H1 (cell line): ENCODE measurements at regions not wholly inside any gene's neighbourhood (a gene's known extent, or its start where the extent isn't known, plus 50 kb on each side); places are given as distances from the start of the nearest gene placed in this dataset.

ENCODE experiments used
- CTCF ChIA-PET: fragments of 300-600 bp; sonication (Branson Sonifier 250); formaldehyde crosslinking; loops from one replicate; lab custom pipeline; 2021; ENCODE audit not compliant: partially characterized antibody; lab: Charles Lee
- POLR2A ChIA-PET: fragments of 300-600 bp; sonication (Branson Sonifier 250); formaldehyde crosslinking; loops from one replicate; lab custom pipeline; 2021; ENCODE audit warnings: inconsistent platforms; ENCODE audit not compliant: partially characterized antibody; lab: Charles Lee
- DNase-seq, 2 experiments: peaks; one replicate each; pipeline versions ENCODE4 v3.0.0 to v3.0.0-alpha.2; 2010 to 2022; ENCODE audit warnings: low spot score in 2 of 2, low read depth in 1 of 2, mixed read lengths in 1 of 2
- FAIRE-seq: peaks from 2 replicates; lab custom pipeline; 2011; peaks lifted over from hg19 to GRCh38; lab: Jason Lieb, UNC
- H2AFZ ChIP-seq: 2 replicates; pipeline ENCODE4 v1.8.1; 2012; ENCODE audit warnings: low read length, inconsistent platforms
- H2AK5ac ChIP-seq: 2 replicates; pipeline ENCODE4 v1.6.1; 2013; ENCODE audit warnings: low read depth, low read length
- H2BK120ac ChIP-seq: replicated peaks from 2 replicates; pipeline ENCODE3; 2013; ENCODE audit warnings: low read depth, low read length, inconsistent platforms
- H2BK12ac ChIP-seq: 2 replicates; pipeline ENCODE4 v1.6.1; 2013; ENCODE audit warnings: low read depth, low read length
- H2BK15ac ChIP-seq: 2 replicates; pipeline ENCODE4 v1.6.1; 2013; ENCODE audit warnings: low read length
- H2BK20ac ChIP-seq: 2 replicates; pipeline ENCODE4 v1.6.1; 2013; ENCODE audit warnings: low read length
- H2BK5ac ChIP-seq: 2 replicates; pipeline ENCODE4 v1.6.1; 2013; ENCODE audit warnings: low read depth, low read length
- H3K14ac ChIP-seq: 2 replicates; pipeline ENCODE4 v1.6.1; 2013; ENCODE audit warnings: inconsistent platforms; ENCODE audit not compliant: insufficient read length
- H3K18ac ChIP-seq: 2 replicates; pipeline ENCODE4 v1.6.1; 2013; ENCODE audit warnings: low read length; ENCODE audit errors: extremely low read depth
- H3K23ac ChIP-seq: 2 replicates; pipeline ENCODE4 v1.6.1; 2013; ENCODE audit warnings: inconsistent platforms; ENCODE audit not compliant: insufficient read length
- H3K23me2 ChIP-seq: 2 replicates; pipeline ENCODE4 v1.6.1; 2013; ENCODE audit warnings: low read depth, low read length
- H3K27ac ChIP-seq: 2 replicates; pipeline ENCODE4 v1.6.1; 2011; ENCODE audit warnings: low read depth, low read length, inconsistent platforms
- H3K27me3 ChIP-seq, 4 experiments: replicated peaks in 1 of 4; 1 replicate in 1 of 4; 2 replicates in 3 of 4; pipeline versions ENCODE4 v1.6.1 to v1.8.1; 2011 to 2013; ENCODE audit warnings: low read length in 3 of 4, mild to moderate bottlenecking in 3 of 4, inconsistent platforms in 2 of 4, mixed read lengths in 2 of 4, moderate library complexity in 1 of 4; ENCODE audit not compliant: control insufficient read depth in 3 of 4, insufficient read depth in 3 of 4; ENCODE audit errors: extremely low read depth in 1 of 4
- H3K36me3 ChIP-seq, 4 experiments: 2 replicates each; pipeline versions ENCODE4 v1.6.1 to v1.8.1; 2011 to 2013; ENCODE audit warnings: mild to moderate bottlenecking in 4 of 4, low read length in 3 of 4, moderate library complexity in 2 of 4, control low read depth in 1 of 4, inconsistent platforms in 1 of 4; ENCODE audit not compliant: insufficient read depth in 4 of 4, control insufficient read depth in 2 of 4
- H3K4ac ChIP-seq: replicated peaks from 2 replicates; pipeline ENCODE3; 2013; ENCODE audit warnings: low read length, low read depth, mixed read lengths, inconsistent platforms; ENCODE audit not compliant: insufficient read length
- H3K4me1 ChIP-seq, 4 experiments: replicated peaks in 1 of 4; 1 replicate in 1 of 4; 2 replicates in 3 of 4; pipeline versions ENCODE4 v1.6.1 to v1.8.1; 2011 to 2013; ENCODE audit warnings: low read length in 3 of 4, inconsistent platforms in 2 of 4, mixed read lengths in 1 of 4; ENCODE audit not compliant: insufficient read depth in 4 of 4, control insufficient read depth in 3 of 4
- H3K4me2 ChIP-seq, 2 experiments: 2 replicates each; pipeline versions ENCODE4 v1.6.1 to v1.8.1; 2011 to 2013; ENCODE audit warnings: low read depth in 2 of 2, low read length in 2 of 2, control low read depth in 1 of 2, inconsistent platforms in 1 of 2, mild to moderate bottlenecking in 1 of 2; ENCODE audit not compliant: insufficient read depth in 1 of 2
- H3K4me3 ChIP-seq, 4 experiments: fragments of 200-600, 300-600 bp in 1 of 4; sonication (generic), shearing (Covaris generic), sonication (Bioruptor Twin) in 1 of 4; 2 replicates each; pipeline versions ENCODE4 v1.5.1 to v1.8.1; 2011 to 2016; ENCODE audit warnings: low read length in 4 of 4, low read depth in 3 of 4, control low read depth in 2 of 4, inconsistent platforms in 2 of 4, mild to moderate bottlenecking in 2 of 4, mixed read lengths in 1 of 4, moderate library complexity in 1 of 4; ENCODE audit not compliant: insufficient read depth in 2 of 4; ENCODE audit errors: extremely low read depth in 1 of 4
- H3K56ac ChIP-seq: replicated peaks from 2 replicates; pipeline ENCODE3; 2013; ENCODE audit warnings: low read depth, mild to moderate bottlenecking, mixed read lengths, low read length, inconsistent platforms; ENCODE audit not compliant: insufficient read length
- H3K79me1 ChIP-seq: 2 replicates; pipeline ENCODE4 v1.6.1; 2013; ENCODE audit warnings: low read depth, low read length, control low read depth
- H3K79me2 ChIP-seq, 2 experiments: 2 replicates each; pipeline versions ENCODE4 v1.6.1 to v1.8.1; 2012 to 2013; ENCODE audit warnings: low read length in 2 of 2, mild to moderate bottlenecking in 2 of 2, inconsistent platforms in 1 of 2; ENCODE audit not compliant: insufficient read depth in 2 of 2, control insufficient read depth in 1 of 2
- H3K9ac ChIP-seq, 4 experiments: replicated peaks in 1 of 4; 1 replicate in 1 of 4; 2 replicates in 3 of 4; pipeline versions ENCODE4 v1.6.1 to v1.8.1; 2011 to 2013; ENCODE audit warnings: low read depth in 3 of 4, low read length in 3 of 4, control low read depth in 2 of 4, mild to moderate bottlenecking in 2 of 4, moderate library complexity in 2 of 4, inconsistent platforms in 1 of 4; ENCODE audit errors: extremely low read depth in 1 of 4
- H3K9me3 ChIP-seq, 2 experiments: 2 replicates each; pipeline versions ENCODE4 v1.6.1 to v1.8.1; 2012 to 2013; ENCODE audit warnings: mild to moderate bottlenecking in 2 of 2, moderate library complexity in 2 of 2, control low read depth in 1 of 2, inconsistent platforms in 1 of 2, low read depth in 1 of 2, low read length in 1 of 2, mixed read lengths in 1 of 2; ENCODE audit not compliant: insufficient read depth in 2 of 2
- H4K20me1 ChIP-seq, 2 experiments: replicated peaks in 1 of 2; 2 replicates each; pipeline versions ENCODE3 to v1.8.1; 2011 to 2013; ENCODE audit warnings: inconsistent platforms in 2 of 2, low read length in 2 of 2, mild to moderate bottlenecking in 1 of 2; ENCODE audit not compliant: insufficient read depth in 2 of 2, control insufficient read depth in 1 of 2
- H4K5ac ChIP-seq: 2 replicates; pipeline ENCODE4 v1.6.1; 2013; ENCODE audit warnings: low read length, low read depth, mixed read lengths, inconsistent platforms; ENCODE audit not compliant: insufficient read length
- H4K8ac ChIP-seq: 2 replicates; pipeline ENCODE4 v1.8.0; 2013; ENCODE audit warnings: mild to moderate bottlenecking, moderate library complexity, low read length, inconsistent platforms; ENCODE audit not compliant: insufficient read depth; ENCODE audit errors: extremely low read depth
- H4K91ac ChIP-seq: replicated peaks from 2 replicates; pipeline ENCODE3; 2013; ENCODE audit warnings: low read length, mixed read lengths, inconsistent platforms; ENCODE audit not compliant: insufficient read length
- ATF2 ChIP-seq: IDR thresholded peaks from 2 replicates; pipeline ENCODE4 v1.6.1; 2012; ENCODE audit warnings: low read length, inconsistent platforms
- BRCA1 ChIP-seq: IDR thresholded peaks from 2 replicates; pipeline ENCODE4 v1.6.1; 2012; ENCODE audit warnings: low read depth, low read length, improper control_type of control experiment
- EGR1 ChIP-seq: IDR thresholded peaks from 2 replicates; pipeline ENCODE4 v1.6.1; 2011; ENCODE audit warnings: low read depth, low read length, borderline replicate concordance
- GTF2F1 ChIP-seq: IDR thresholded peaks from 2 replicates; pipeline ENCODE4 v1.6.1; 2012; ENCODE audit warnings: low read depth, low read length, improper control_type of control experiment, borderline replicate concordance
- JUND ChIP-seq: IDR thresholded peaks from 2 replicates; pipeline ENCODE4 v1.6.1; 2011; ENCODE audit warnings: mild to moderate bottlenecking, improper control_type of control experiment, low read length
- KDM5A ChIP-seq: fragments of 200-600 bp; IDR thresholded peaks from 2 replicates; pipeline ENCODE4 v1.7.1; 2012; ENCODE audit warnings: mild to moderate bottlenecking, low read length, inconsistent platforms, mixed read lengths
- NANOG ChIP-seq: IDR thresholded peaks from 2 replicates; pipeline ENCODE4 v1.6.1; 2011; ENCODE audit warnings: low read length, low read depth, mild to moderate bottlenecking, inconsistent platforms; ENCODE audit not compliant: insufficient read depth, poor library complexity, severe bottlenecking
- NRF1 ChIP-seq: IDR thresholded peaks from 2 replicates; pipeline ENCODE4 v1.6.1; 2011; ENCODE audit warnings: mild to moderate bottlenecking, low read depth, low read length, improper control_type of control experiment
- POLR2A ChIP-seq, 2 experiments: IDR thresholded peaks; 1 replicate in 1 of 2; 2 replicates in 1 of 2; pipeline ENCODE4 v1.6.1; 2011; ENCODE audit warnings: low read depth in 2 of 2, low read length in 2 of 2, mild to moderate bottlenecking in 2 of 2; ENCODE audit errors: control extremely low read depth in 1 of 2
- RFX5 ChIP-seq: IDR thresholded peaks from 2 replicates; pipeline ENCODE4 v1.6.1; 2011; ENCODE audit warnings: low read depth, low read length, improper control_type of control experiment, borderline replicate concordance
- RXRA ChIP-seq: IDR thresholded peaks from 2 replicates; pipeline ENCODE4 v1.6.1; 2011; ENCODE audit warnings: low read depth, mild to moderate bottlenecking, low read length, moderate library complexity; ENCODE audit not compliant: insufficient read depth
- SP2 ChIP-seq: IDR thresholded peaks from 2 replicates; pipeline ENCODE4 v1.6.1; 2012; ENCODE audit warnings: mild to moderate bottlenecking, low read length, inconsistent platforms
- WGBS, 2 experiments: shearing (Covaris generic) in 1 of 2; methylation state at CpG; one replicate each; pipeline versions ENCODE4 v1.1.6 to v1.1.7; 2013 to 2015; ENCODE audit warnings: low lambda C conversion rate in 2 of 2, mixed read lengths in 2 of 2, inconsistent platforms in 1 of 2, low coverage in 1 of 2, missing lambda C conversion rate in 1 of 2; ENCODE audit not compliant: insufficient replicate concordance in 2 of 2, insufficient coverage in 1 of 2, insufficient read length in 1 of 2; ENCODE audit errors: extremely low coverage in 1 of 2, missing lambda C conversion rate in 1 of 2; 5-methylcytosine and 5-hydroxymethylcytosine counted together

- H2AFZ ChIP-seq = no peak overlapping the region
- no peak overlapping the region for H3K14ac ChIP-seq
- no peaks in the 10 kb centered on the region for H4K20me1 ChIP-seq
- no peak overlapping the region for H3K4me3 ChIP-seq
- no peak overlapping the region for H3K27ac ChIP-seq
- H3K79me2 ChIP-seq = no peaks in the 10 kb centered on the region
- H2BK120ac ChIP-seq = no peak overlapping the region
- no peaks in the 10 kb centered on the region for H3K9me3 ChIP-seq
- peaks cover 0 to 7% (median 1%) of the 10 kb centered on the region in 4 experiments; a peak in 4 of 7 replicates for H3K4me1 ChIP-seq
- no peak overlapping the region for H3K4ac ChIP-seq
- no peak overlapping the region for H2BK20ac ChIP-seq
- no peak for FAIRE-seq
- H2BK15ac ChIP-seq = no peak overlapping the region
- H2BK12ac ChIP-seq = no peak overlapping the region
- no peaks in the 10 kb centered on the region for H3K23me2 ChIP-seq
- no peak overlapping the region for H2AK5ac ChIP-seq
- H3K4me2 ChIP-seq = no peak overlapping the region
- no peak overlapping the region for H3K9ac ChIP-seq
- H2BK5ac ChIP-seq = no peak overlapping the region
- no peak for DNase-seq
- H3K18ac ChIP-seq = no peak overlapping the region
- WGBS, 2 experiments = 94% methylated on average over 1 of the region's 1 CpG; no CpG with 5 or more reads in 1 of the 2 experiments
- no peaks in the 10 kb centered on the region for H3K36me3 ChIP-seq
- no peak overlapping the region for H3K23ac ChIP-seq
- H3K27me3 ChIP-seq = no peaks in the 10 kb centered on the region
- H4K8ac ChIP-seq = no peak overlapping the region
- no peaks in the 10 kb centered on the region for H3K79me1 ChIP-seq
- H3K56ac ChIP-seq = no peak overlapping the region
- POLR2A ChIA-PET = interaction anchor here (0.6 kb wide), 1 partner anchor 148 kb away, joined by 3 read pairs; no protein-coding TSS in a partner anchor
- H4K91ac ChIP-seq = no peak overlapping the region
- no peak overlapping the region for H4K5ac ChIP-seq
- CTCF ChIA-PET = interaction anchor here (1.1 kb wide), 1 partner anchor 30 kb away, joined by 3 read pairs; no protein-coding TSS in a partner anchor
- no peak for TF ChIP-seq NANOG
- no peak for TF ChIP-seq POLR2A (IDR thresholded peaks at IDR 0.05; ENCODE audit: control extremely low read depth in 1 of 2, low read depth in 2 of 2, low read length in 2 of 2)
- no peak for TF ChIP-seq EGR1
- no peak for TF ChIP-seq RXRA
- no peak for TF ChIP-seq BRCA1
- TF ChIP-seq JUND = no peak
- TF ChIP-seq NRF1 = no peak
- no peak for TF ChIP-seq RFX5
- TF ChIP-seq SP2 = no peak
- no peak for TF ChIP-seq ATF2
- no peak for TF ChIP-seq GTF2F1
- TF ChIP-seq KDM5A = no peak
Observed at GRCh38 chr1:118334506-118334905, 149.5 kb upstream of the SPAG17 start.
